GM21423 (cell line): ENCODE measurements at regions not wholly inside any gene's neighbourhood (a gene's known extent, or its start where the extent isn't known, plus 50 kb on each side); places are given as distances from the start of the nearest gene placed in this dataset.
"Not testable (repeated sequence)": the region's sequence is repeated elsewhere in the genome, so short reads cannot be mapped to it uniquely, and the experiment has no call there.

ENCODE experiments used
- ATAC-seq: cut with Tn5 transposase; IDR thresholded peaks from one replicate; pipeline ENCODE4 v1.9.1; 2021; ENCODE audit warnings: mild to moderate bottlenecking, moderate library complexity; ENCODE audit not compliant: unreplicated experiment

GRCh38 chr4:159410076-159410777 is 307.3 kb downstream of the RAPGEF2 start:
- no peak for ATAC-seq

DNA sequence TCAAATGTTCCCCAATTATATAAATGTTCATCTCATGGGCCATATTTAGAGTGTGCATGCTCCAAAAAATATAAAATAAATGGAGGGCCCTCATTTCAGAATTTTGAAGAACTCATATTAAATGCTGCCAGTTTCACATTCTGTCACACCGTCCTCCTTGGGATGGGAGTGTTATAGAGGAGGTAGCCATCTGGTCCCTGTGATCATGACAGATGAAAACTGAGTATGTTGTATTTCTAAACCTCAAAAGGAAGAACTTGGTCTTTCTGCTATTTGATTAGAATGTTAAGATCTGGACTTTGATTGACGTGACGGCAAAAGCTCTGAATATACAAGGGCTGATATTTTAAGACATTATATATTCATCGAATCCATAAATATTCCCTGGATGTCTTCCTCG is 308.0 kb downstream of the RAPGEF2 start:
- ATAC-seq: no peak

DNA sequence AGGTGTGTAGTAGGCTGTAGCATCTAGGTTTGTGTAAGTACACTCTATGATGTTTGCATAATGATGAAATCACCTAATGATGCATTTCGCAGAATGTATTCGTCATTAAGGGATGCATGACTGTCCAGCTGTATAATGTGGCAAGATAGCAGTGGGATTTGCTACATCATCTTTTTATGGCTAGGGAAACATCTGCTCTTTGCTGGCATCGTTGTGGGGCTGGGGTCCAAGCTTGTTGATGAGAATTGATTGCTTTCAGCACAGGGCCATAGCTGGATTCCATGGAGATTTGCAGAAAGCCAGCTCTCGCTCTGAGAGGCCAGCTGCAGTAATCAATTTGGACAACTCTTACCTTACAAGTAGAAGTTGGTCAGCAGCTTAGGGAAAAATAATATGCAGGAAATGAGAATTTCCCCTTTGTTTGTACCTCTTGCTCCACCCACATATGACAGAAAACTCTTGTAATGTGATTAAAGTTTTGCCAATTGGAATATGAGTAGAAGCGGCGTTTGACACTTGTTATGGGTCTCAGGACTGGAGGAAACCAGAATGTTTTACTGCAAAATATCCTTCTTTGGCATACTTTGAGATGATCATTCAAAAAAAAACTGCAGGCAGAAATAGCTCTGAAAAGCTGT is 310.5 kb downstream of the RAPGEF2 start:
- ATAC-seq: no peak

GRCh38 chr4:159414305-159414704 is 311.4 kb downstream of the RAPGEF2 start:
- no peak for ATAC-seq

- no peak for ATAC-seq
Measured at GRCh38 chr4:159416073-159416472, 313.2 kb downstream of the RAPGEF2 start.

DNA sequence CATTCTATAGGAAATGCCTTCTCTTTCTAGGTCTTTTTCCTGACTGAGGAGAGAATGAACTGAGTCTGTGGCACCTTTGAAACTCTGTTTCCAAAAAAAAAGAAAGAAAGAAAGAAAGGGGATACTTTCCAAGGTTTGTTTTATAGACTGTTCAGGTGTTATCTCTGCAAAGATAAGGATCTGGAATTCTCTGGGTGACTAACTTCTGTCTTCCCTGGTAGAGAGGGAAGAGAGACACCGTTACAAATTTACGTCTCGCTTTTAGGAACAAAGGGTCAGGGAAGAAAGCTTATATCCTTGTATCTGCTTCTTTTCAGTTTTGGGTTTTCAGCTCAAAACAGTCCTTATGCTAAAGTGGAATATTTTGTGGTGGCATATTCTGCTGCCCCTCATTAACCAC is 314.1 kb downstream of the RAPGEF2 start:
- no peak for ATAC-seq

- ATAC-seq: no peak
Measured at GRCh38 chr4:159420162-159421057, 317.5 kb downstream of the RAPGEF2 start.

DNA sequence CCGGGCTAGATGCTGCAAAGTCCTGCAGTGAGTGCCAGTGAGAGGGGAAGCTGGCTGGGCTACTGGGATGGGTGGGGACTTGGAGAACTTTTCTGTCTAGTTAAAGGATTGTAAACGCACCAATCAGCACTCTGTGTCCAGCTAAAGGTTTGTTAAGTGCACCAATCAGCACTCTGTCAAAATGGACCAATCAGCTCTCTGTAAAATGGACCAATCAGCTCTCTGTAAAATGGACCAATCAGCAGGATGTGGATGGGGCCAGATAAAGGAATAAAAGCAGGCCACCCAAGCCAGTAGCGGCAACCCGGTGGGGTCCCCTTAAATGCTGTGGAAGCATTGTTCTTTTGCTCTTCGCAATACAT is 318.2 kb downstream of the RAPGEF2 start:
- not testable (repeated sequence) for ATAC-seq

DNA sequence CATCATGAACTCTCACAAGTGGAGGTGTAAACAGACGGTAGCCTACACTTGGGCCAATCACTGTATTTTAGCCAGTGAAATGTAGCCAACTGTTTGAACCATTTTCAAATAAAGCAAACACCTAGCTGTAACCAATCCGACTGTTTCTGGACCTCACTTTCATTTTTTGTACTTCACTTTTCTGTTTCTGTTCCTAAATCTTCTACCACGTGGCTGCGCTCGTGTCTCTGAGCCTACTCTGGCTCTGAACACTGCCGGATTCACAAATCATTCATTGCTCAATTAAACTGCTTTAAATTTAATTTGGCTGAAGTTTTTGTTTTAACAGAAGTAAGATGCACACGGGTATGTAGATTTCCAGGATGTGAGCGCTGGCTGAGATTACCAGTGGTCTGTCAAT is 319.1 kb downstream of the RAPGEF2 start:
- ATAC-seq: no peak

GRCh38 chr4:159422626-159423025 is 319.7 kb downstream of the RAPGEF2 start:
- no peak for ATAC-seq

GRCh38 chr4:159425737-159426305 is 322.9 kb downstream of the RAPGEF2 start:
- ATAC-seq: no peak

DNA sequence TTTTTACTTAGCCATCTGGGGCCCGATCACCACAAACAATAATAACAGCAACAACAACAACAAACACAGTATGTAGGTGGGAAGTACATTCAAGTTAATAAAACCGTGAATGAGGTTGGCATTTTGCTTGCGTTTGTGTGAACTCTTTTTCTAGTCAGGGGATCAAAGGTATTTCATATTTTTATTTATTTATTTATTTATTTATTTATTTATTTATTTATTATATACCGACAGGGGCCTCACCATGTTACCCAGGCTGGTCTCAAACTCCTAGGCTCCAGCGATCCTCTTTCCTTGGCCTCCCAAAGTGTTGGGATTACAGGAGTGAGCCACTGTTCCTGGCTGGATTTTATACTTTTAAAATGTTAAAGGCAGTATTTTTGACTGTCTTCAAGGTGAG is 325.4 kb downstream of the RAPGEF2 start:
- no peak for ATAC-seq

DNA sequence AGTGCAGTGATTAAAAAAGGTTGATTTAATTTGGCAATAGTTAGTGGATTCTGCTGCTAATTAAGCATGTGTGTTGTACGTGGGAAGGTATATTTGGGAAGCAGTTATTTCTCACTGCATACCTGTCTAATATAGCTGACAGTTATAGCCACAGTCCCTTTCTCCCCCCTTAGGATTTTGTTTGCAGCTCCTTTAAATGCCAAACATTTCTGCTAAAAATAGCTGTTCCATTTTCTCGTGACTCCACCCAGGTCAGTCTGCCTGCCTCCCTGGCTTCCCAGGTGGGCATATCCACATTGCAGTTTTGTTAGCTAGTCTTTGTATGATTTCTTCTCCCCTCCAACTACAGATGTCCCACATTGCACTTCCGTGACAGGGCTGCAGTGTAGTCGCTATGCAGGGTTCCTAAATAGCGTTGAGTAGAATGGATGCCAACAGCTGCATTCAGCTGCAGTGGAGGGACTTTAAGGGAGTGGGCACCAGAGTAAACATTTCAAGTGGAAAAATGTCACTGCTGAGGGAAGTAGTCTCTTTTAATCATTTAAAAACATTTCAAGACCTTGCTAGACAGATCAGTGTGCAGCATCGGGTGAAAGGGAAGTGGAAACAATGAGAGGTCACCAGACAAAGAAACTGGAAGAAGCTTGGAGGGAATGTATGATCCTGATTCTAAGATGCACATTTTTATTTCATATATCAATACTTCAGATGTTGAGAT is 326.3 kb downstream of the RAPGEF2 start:
- ATAC-seq: no peak

- ATAC-seq: no peak
Measured at GRCh38 chr4:159429693-159430035, 326.8 kb downstream of the RAPGEF2 start.

DNA sequence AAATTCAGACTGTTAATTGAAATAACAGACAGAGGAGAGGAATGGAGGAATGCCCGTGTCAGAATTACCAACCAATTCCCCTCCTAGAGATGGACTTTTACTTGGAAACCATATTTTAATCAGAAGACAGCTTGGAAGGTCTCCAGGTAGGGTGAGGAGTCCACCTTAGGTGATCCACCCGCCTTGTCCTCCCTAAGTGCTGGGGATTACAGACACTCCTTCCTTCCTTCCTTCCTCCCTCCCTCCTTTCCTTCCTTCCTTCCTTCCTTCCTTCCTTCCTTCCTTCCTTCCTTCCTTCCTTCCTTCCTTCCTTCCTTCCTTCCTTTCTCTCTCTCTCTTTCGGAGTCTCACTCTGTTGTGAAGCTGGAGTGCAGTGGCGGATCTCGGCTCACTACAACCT is 328.0 kb downstream of the RAPGEF2 start:
- ATAC-seq: no peak

- no peak for ATAC-seq
Measured at GRCh38 chr4:159432436-159432835, 329.6 kb downstream of the RAPGEF2 start.

- no peak for ATAC-seq
Measured at GRCh38 chr4:159433337-159433736, 330.5 kb downstream of the RAPGEF2 start.

GRCh38 chr4:159434114-159434870 is 331.4 kb downstream of the RAPGEF2 start:
- no peak for ATAC-seq

DNA sequence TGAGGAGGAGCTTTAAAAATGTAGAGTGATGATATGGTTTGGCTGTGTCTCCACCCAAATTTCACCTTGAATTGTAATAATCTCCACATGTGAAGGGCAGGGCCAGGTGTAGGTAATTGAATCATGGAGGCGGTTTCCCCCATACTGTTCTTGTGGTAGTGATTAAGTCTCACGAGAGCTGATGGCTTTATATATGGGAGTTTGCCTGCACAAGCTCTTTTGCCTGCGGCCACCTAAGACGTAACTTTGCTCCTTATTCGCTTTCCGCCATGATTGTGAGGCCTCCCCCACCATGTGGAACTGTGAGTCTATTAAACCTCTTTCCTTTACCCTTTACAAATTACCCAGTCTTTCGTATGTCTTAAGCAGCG is 332.0 kb downstream of the RAPGEF2 start:
- no peak for ATAC-seq

- ATAC-seq: peak; percentile 58
Measured at GRCh38 chr4:159435561-159436023, 332.7 kb downstream of the RAPGEF2 start.
